ENCODE measurements at regions not wholly inside any gene's neighbourhood (a gene's known extent, or its start where the extent isn't known, plus 50 kb on each side); places are given as distances from the start of the nearest gene placed in this dataset.

DNA sequence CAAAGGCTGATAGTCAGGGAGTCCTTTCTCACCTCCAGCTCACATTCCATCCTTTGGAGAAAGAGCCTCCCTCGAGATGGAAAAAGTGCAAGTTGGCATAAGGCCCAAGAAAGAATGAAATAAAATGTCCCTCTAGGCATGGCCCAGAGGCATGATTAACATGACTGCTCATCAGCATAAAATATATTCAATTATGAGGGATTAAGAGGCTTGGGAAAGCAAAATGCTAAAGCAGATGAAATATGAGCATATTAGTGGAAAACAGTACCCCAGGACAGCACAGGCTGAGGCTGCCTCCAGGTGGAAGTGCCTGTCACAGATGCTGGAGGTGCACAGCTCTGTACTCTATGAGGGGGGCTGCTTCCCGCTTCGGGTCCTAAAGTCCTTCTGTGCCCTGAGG lies 347.8 kb upstream of the PLET1 start:
- peaks cover 4% of the 10 kb centered on the region; the same call in 1 of the 2 replicates for H3K9me3 Mint-ChIP-seq
- no peak overlapping the region for H3K27ac Mint-ChIP-seq
- no peak overlapping the region for H3K4me3 Mint-ChIP-seq
- TF ChIP-seq, protein P1, sequence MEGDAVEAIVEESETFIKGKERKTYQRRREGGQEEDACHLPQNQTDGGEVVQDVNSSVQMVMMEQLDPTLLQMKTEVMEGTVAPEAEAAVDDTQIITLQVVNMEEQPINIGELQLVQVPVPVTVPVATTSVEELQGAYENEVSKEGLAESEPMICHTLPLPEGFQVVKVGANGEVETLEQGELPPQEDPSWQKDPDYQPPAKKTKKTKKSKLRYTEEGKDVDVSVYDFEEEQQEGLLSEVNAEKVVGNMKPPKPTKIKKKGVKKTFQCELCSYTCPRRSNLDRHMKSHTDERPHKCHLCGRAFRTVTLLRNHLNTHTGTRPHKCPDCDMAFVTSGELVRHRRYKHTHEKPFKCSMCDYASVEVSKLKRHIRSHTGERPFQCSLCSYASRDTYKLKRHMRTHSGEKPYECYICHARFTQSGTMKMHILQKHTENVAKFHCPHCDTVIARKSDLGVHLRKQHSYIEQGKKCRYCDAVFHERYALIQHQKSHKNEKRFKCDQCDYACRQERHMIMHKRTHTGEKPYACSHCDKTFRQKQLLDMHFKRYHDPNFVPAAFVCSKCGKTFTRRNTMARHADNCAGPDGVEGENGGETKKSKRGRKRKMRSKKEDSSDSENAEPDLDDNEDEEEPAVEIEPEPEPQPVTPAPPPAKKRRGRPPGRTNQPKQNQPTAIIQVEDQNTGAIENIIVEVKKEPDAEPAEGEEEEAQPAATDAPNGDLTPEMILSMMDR (IDR thresholded peaks at IDR 0.05), result no peak
- H3K36me3 Mint-ChIP-seq (ENCODE audit: low read depth), result no peaks in the 10 kb centered on the region
- no peak for DNase-seq
- H3K27me3 Mint-ChIP-seq (ENCODE audit: insufficient read depth), result peaks cover 4% of the 10 kb centered on the region
- H3K4me1 Mint-ChIP-seq (ENCODE audit: low read depth), result peaks cover 6% of the 10 kb centered on the region

DNA sequence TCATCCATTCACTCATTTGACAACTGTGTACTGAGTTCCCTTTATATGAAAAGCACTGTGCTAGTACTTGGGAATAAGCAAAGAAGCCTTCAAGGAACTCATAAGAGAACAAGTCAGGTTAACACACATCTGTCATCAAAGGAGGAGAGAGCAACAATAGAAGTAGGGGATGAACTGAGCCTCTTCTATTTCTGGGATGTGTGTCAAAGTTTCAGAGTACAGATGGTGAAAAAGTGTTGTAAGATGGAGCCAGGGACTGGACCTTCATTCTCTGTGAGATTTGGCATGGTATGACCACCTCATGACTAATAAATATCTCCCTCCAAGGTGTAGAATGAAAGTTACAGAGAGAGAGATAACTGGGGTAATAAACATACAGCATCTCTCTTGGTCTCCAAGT lies 349.8 kb upstream of the PLET1 start:
- TF ChIP-seq, protein P1 (IDR thresholded peaks at IDR 0.05), result no peak
- no peak overlapping the region for H3K4me3 Mint-ChIP-seq
- no peaks in the 10 kb centered on the region for H3K36me3 Mint-ChIP-seq (ENCODE audit: low read depth)
- H3K27me3 Mint-ChIP-seq (ENCODE audit: insufficient read depth), result peaks cover 4% of the 10 kb centered on the region
- no peak for DNase-seq
- no peak overlapping the region for H3K27ac Mint-ChIP-seq
- peaks cover 4% of the 10 kb centered on the region; the same call in 1 of the 2 replicates for H3K9me3 Mint-ChIP-seq
- H3K4me1 Mint-ChIP-seq (ENCODE audit: low read depth), result peaks cover 6% of the 10 kb centered on the region

DNA sequence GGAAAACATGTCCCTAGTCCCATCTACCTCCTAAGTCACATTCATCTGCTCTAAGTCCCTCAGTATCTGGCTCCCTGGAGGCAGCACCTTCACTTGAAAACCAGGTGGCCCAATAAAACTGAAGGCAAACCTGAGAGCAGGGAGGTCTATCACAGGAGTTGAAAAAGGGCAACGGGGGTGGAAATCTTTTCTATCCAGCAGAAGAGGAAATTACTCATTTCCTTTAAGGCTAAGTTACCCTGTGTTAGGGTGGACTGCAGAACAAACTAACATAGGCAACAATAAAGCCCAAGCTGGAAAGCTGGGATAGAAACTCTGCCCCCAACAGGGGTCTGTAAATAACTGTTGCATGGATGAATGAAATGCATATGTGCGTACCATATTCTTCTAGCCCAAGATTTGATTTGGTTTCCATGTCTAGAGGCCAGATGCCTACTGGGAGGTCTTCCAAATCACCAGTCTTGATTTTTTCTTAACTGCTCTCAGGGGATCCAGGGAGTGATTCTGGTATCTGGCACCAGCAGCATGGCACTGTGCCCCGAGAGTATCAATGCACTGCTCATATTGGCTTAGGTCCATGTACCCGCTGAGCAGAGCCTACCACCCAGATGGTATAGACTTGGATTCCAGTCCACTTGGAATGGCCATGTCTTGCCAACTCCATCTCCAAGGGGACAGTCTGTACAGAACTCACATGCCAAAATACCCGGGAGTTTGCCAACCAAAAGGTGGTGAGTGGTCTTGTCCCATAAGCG lies 350.0 kb upstream of the NCAM1 start:
- peaks cover 6% of the 10 kb centered on the region for H3K4me1 Mint-ChIP-seq (ENCODE audit: low read depth)
- H3K4me3 Mint-ChIP-seq, result no peak overlapping the region
- peaks cover 4% of the 10 kb centered on the region; the same call in 1 of the 2 replicates for H3K9me3 Mint-ChIP-seq
- H3K36me3 Mint-ChIP-seq (ENCODE audit: low read depth), result no peaks in the 10 kb centered on the region
- no peak for DNase-seq
- no peak overlapping the region for H3K27ac Mint-ChIP-seq
- TF ChIP-seq, protein P1 (IDR thresholded peaks at IDR 0.05), result no peak
- H3K27me3 Mint-ChIP-seq (ENCODE audit: insufficient read depth), result peaks cover 3% of the 10 kb centered on the region

DNA sequence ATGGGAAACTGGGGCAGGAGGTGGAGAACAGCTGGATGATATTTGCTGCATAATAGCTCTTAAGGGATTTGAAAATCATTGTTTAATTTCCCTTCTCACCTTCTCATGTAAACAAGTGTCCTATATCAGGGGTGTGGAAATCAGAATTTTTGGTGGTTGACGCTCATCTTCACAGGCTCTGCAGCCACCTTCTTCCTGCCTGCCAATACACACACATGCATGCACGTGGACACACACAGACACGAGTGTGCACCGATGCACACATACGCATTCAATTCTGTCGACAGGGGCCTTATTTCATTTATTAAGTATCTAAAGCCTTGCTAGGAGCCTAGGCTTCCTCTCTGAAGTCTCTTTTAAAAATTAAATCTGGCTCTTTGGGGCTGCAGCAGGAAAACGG lies 349.4 kb upstream of the NCAM1 start:
- Mint-ChIP-seq H3K4me3 (no peak overlapping the region), H3K9me3 (peaks cover 4% of the 10 kb centered on the region; the same call in 1 of the 2 replicates), H3K4me1 (ENCODE audit: low read depth) (peaks cover 6% of the 10 kb centered on the region)

DNA sequence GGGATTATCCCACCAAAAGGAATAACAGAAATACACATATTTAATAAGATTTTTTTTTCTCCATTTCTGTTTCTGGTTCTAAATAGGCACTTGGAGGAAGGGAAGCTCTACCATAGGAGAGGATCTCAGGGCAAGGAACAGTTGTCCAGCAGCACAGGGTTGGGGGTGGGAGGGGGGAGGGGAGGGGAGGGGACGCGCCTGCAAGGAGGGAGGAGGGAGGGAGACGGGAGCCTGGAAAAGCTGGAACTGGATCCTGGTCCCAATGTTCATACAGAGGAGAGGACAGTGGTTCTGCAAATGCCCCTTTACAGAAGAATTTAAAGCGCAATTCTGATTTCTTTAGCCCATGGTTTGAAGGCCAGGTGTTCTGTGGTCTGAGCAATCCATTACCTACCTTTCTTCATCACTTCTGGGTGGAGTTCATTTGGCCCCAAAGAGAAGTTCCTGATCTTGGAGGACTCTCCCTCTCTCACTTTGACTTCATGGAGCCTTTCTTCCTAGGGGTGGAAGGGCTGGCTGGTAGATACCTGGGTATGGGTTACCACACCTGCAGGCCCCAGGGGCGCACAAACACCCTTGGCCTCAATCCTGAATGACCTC lies 348.9 kb upstream of the NCAM1 start:
- Mint-ChIP-seq H3K27ac (no peak overlapping the region), H3K4me1 (ENCODE audit: low read depth) (peaks cover 6% of the 10 kb centered on the region), H3K36me3 (ENCODE audit: low read depth) (no peaks in the 10 kb centered on the region)

More for the DNA sequence above, 349.4 kb upstream of the NCAM1 start:
- TF ChIP-seq, protein P1 (IDR thresholded peaks at IDR 0.05), result no peak
- H3K27me3 Mint-ChIP-seq (ENCODE audit: insufficient read depth), result peaks cover 2% of the 10 kb centered on the region
- no peak for DNase-seq
- H3K36me3 Mint-ChIP-seq (ENCODE audit: low read depth), result no peaks in the 10 kb centered on the region
- H3K27ac Mint-ChIP-seq, result no peak overlapping the region

More for the DNA sequence above, 348.9 kb upstream of the NCAM1 start:
- H3K9me3 Mint-ChIP-seq, result peaks cover 4% of the 10 kb centered on the region; the same call in 1 of the 2 replicates
- TF ChIP-seq, protein P1 (IDR thresholded peaks at IDR 0.05), result no peak
- no peak overlapping the region for H3K4me3 Mint-ChIP-seq
- no peak for DNase-seq
- peaks cover 2% of the 10 kb centered on the region for H3K27me3 Mint-ChIP-seq (ENCODE audit: insufficient read depth)

Measured in HFFc6 (cell line).